OCI-LY3 (cell line): ENCODE measurements at regions not wholly inside any gene's neighbourhood (a gene's known extent, or its start where the extent isn't known, plus 50 kb on each side); places are given as distances from the start of the nearest gene placed in this dataset.

Source experiments
- H2AFZ ChIP-seq: fragments of 200-600, 300-600 bp; shearing (Covaris generic); 2 replicates; pipeline ENCODE4 v1.6.0; 2014; ENCODE audit warnings: antibody characterized with exemption, low read depth, low read length
- H3K27ac ChIP-seq: fragments of 200-600, 300-600 bp; sonication (generic); 2 replicates; pipeline ENCODE4 v1.5.1; 2014; ENCODE audit warnings: mild to moderate bottlenecking, low read length, moderate library complexity, mixed read lengths
- H3K27me3 ChIP-seq: fragments of 200-600, 300-600 bp; sonication (generic); 2 replicates; pipeline ENCODE4 v1.6.1; 2014; ENCODE audit warnings: low read depth, low read length, mixed read lengths
- H3K36me3 ChIP-seq: fragments of 200-600, 300-600 bp; sonication (generic); replicated peaks from 2 replicates; pipeline ENCODE3; 2014; ENCODE audit warnings: low read depth, low read length, mixed read lengths
- H3K4me1 ChIP-seq: fragments of 300-600, 200-600 bp; sonication (generic); 2 replicates; pipeline ENCODE4 v1.6.1; 2014; ENCODE audit warnings: low read length, mixed read lengths
- H3K4me2 ChIP-seq: fragments of 200-600, 300-600 bp; sonication (generic); 2 replicates; pipeline ENCODE4 v1.6.1; 2014; ENCODE audit warnings: low read length, mixed read lengths
- H3K4me3 ChIP-seq: fragments of 300-600, 200-600 bp; sonication (generic); 2 replicates; pipeline ENCODE4 v1.5.1; 2014; ENCODE audit warnings: antibody characterized with exemption, mild to moderate bottlenecking, low read length, moderate library complexity
- H3K79me2 ChIP-seq: fragments of 300-600, 200-600 bp; shearing (Covaris generic); 2 replicates; pipeline ENCODE4 v1.6.1; 2014; ENCODE audit warnings: mild to moderate bottlenecking, low read length, mixed read lengths
- H3K9ac ChIP-seq: fragments of 300-600, 200-600 bp; shearing (Covaris generic); 2 replicates; pipeline ENCODE4 v1.6.0; 2014; ENCODE audit warnings: mild to moderate bottlenecking, low read length, moderate library complexity
- H3K9me3 ChIP-seq: fragments of 200-600, 300-600 bp; shearing (Covaris generic); 2 replicates; pipeline ENCODE4 v1.6.1; 2014; ENCODE audit warnings: low read length, mixed read lengths; ENCODE audit not compliant: insufficient read depth
- H4K20me1 ChIP-seq: fragments of 200-600, 300-600 bp; sonication (generic); 2 replicates; pipeline ENCODE4 v1.6.1; 2016; ENCODE audit warnings: low read length, mixed read lengths; ENCODE audit not compliant: insufficient read depth
- EZH2phosphoT487 ChIP-seq: fragments of 200-600 bp; shearing (Covaris generic); IDR thresholded peaks from 2 replicates; pipeline ENCODE4 v1.6.1; 2018; ENCODE audit warnings: antibody characterized with exemption, mixed run types, low read depth
- TF ChIP-seq, protein P1 (sequence below): fragments of 200-600, 300-600 bp; sonication (generic); IDR thresholded peaks from 2 replicates; pipeline ENCODE4 v1.5.1; 2014; ENCODE audit warnings: antibody characterized with exemption, low read length, low read depth

DNA sequence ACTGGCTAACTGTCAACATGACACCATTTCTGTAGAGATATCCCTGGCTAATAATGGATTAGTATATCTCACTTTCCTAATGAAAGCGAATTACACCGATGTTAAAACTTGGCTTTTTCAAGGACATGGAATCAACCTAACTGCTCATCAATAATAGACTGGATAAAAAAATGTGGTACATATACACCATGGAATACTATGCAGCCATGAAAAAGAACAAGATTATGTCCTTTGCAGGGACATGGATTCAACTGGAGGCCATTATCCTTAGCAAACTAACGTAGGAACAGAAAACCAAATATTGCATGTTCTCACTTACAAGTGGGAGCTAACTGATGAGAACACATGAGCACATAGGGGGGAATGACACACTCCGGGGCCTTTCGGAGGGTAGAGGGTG, 62.6 kb downstream of the ZIC1 start:
- H3K9me3 ChIP-seq, result no peaks in the 10 kb centered on the region; the same call in 1 of the 2 replicates
- TF ChIP-seq, protein P1, sequence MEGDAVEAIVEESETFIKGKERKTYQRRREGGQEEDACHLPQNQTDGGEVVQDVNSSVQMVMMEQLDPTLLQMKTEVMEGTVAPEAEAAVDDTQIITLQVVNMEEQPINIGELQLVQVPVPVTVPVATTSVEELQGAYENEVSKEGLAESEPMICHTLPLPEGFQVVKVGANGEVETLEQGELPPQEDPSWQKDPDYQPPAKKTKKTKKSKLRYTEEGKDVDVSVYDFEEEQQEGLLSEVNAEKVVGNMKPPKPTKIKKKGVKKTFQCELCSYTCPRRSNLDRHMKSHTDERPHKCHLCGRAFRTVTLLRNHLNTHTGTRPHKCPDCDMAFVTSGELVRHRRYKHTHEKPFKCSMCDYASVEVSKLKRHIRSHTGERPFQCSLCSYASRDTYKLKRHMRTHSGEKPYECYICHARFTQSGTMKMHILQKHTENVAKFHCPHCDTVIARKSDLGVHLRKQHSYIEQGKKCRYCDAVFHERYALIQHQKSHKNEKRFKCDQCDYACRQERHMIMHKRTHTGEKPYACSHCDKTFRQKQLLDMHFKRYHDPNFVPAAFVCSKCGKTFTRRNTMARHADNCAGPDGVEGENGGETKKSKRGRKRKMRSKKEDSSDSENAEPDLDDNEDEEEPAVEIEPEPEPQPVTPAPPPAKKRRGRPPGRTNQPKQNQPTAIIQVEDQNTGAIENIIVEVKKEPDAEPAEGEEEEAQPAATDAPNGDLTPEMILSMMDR, result no peak
- no peak for TF ChIP-seq EZH2phosphoT487
- H3K9ac ChIP-seq, result no peak overlapping the region
- H3K36me3 ChIP-seq, result no peaks in the 10 kb centered on the region
- no peaks in the 10 kb centered on the region for H3K79me2 ChIP-seq
- H4K20me1 ChIP-seq, result no peaks in the 10 kb centered on the region
- H2AFZ ChIP-seq, result no peak overlapping the region
- no peak overlapping the region for H3K4me3 ChIP-seq
- H3K27me3 ChIP-seq, result no peaks in the 10 kb centered on the region
- H3K4me1 ChIP-seq, result no peaks in the 10 kb centered on the region
- H3K4me2 ChIP-seq, result no peak overlapping the region
- H3K27ac ChIP-seq, result no peak overlapping the region

DNA sequence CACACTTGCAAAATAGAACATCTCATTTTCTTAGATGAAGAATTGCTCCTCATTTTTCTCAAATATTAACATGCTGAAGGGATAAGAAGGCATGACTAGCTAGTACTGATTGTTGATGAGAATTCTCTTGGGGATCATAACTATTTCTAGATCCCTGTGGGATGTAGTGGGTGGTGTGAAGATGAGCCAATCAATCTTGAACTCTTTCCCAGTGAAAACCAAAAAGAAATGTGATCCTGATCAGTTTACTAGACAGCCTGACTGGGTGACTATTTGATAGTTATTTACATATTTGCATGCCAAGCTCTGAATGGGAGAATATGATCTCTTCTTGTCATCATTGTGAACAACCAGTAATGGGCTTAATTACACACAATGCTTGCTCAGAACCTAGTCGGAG, 63.7 kb downstream of the ZIC1 start:
- no peak overlapping the region; the same call in 1 of the 2 replicates for H2AFZ ChIP-seq
- H3K27ac ChIP-seq, result no peak overlapping the region
- H3K79me2 ChIP-seq, result no peaks in the 10 kb centered on the region
- no peak for TF ChIP-seq EZH2phosphoT487
- TF ChIP-seq, protein P1, result no peak
- H3K4me3 ChIP-seq, result no peak overlapping the region
- no peak overlapping the region for H3K9ac ChIP-seq
- H3K27me3 ChIP-seq, result no peaks in the 10 kb centered on the region
- H4K20me1 ChIP-seq, result no peaks in the 10 kb centered on the region
- H3K4me2 ChIP-seq, result no peak overlapping the region
- no peaks in the 10 kb centered on the region for H3K4me1 ChIP-seq
- H3K36me3 ChIP-seq, result no peaks in the 10 kb centered on the region
- H3K9me3 ChIP-seq, result no peaks in the 10 kb centered on the region; the same call in 1 of the 2 replicates

DNA sequence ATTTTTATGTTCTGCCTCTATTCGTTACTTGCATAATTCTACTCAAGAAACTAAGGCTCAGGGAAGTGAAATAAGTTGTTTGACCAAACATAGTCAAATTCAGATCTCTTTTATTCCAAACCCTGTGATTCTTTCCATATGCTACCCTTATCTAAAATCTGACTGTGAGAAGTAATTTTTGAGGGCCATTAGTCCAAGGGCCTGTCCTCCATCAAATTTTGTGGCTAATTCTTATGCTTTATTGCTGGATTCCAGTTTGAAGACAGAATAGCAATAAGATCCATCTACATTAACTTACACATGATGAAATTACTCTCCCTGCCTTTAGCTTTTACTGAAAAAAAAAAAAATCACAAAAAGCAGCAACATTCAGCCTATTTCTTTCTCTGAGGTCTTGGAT, 74.0 kb downstream of the ZIC1 start:
- peaks cover 35% of the 10 kb centered on the region for H3K4me1 ChIP-seq
- H3K9me3 ChIP-seq, result 0 out of 2 replicates have a peak, but pooled peaks cover 4% of the 10 kb centered on the region
- H3K27me3 ChIP-seq, result no peaks in the 10 kb centered on the region
- TF ChIP-seq, protein P1, result no peak
- TF ChIP-seq EZH2phosphoT487, result no peak
- H3K79me2 ChIP-seq, result no peaks in the 10 kb centered on the region
- H4K20me1 ChIP-seq, result no peaks in the 10 kb centered on the region
- H3K36me3 ChIP-seq, result peaks cover 28% of the 10 kb centered on the region
- H3K9ac ChIP-seq, result peak overlapping the region; percentile 63
- H3K4me3 ChIP-seq, result peak overlapping the region; percentile 51
- peak overlapping the region; percentile 98 for H3K27ac ChIP-seq
- no peak overlapping the region for H2AFZ ChIP-seq
- peak overlapping the region; percentile 67 for H3K4me2 ChIP-seq

DNA sequence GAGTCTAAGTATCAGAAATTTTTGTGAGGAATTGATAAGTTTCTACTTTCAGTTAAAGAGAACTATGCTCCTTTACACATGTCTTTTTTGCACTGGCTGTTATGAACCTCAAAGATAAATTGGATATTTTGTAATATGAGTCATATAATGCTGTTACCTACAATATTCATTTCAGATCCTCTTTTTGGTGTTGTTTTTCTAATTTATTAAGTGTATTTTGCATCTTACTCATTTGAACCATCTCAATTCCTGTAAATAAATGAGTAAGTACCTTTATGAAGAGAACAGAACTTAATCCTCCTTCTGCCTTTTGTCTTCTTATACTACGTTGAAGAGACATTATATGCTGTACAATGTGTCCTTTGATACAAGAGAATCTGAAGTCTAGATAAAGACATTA, 74.4 kb downstream of the ZIC1 start:
- peak overlapping the region; percentile 67 for H3K4me2 ChIP-seq
- no peak for TF ChIP-seq EZH2phosphoT487
- TF ChIP-seq, protein P1, result no peak

More for the DNA sequence above, 74.4 kb downstream of the ZIC1 start:
- Histone ChIP-seq H3K27me3 (no peaks in the 10 kb centered on the region), H2AFZ (0 out of 2 replicates have a peak overlapping the region, but pooled peaks have one; percentile 32), H3K36me3 (peaks cover 28% of the 10 kb centered on the region), H3K9ac (peak overlapping the region; percentile 63), H3K4me3 (peak overlapping the region; percentile 51), H3K79me2 (no peaks in the 10 kb centered on the region), H3K27ac (peak overlapping the region; percentile 98), H3K9me3 (0 out of 2 replicates have a peak, but pooled peaks cover 4% of the 10 kb centered on the region), H4K20me1 (no peaks in the 10 kb centered on the region), H3K4me1 (peaks cover 35% of the 10 kb centered on the region)
